Sigmoid colon (tissue), 4 donors: ENCODE measurements at regions not wholly inside any gene's neighbourhood (a gene's known extent, or its start where the extent isn't known, plus 50 kb on each side); places are given as distances from the start of the nearest gene placed in this dataset.

ENCODE experiments used
- EP300 ChIP-seq, 4 donors: sonication (generic); formaldehyde crosslinking; IDR thresholded peaks; one replicate each; pipeline ENCODE4 v1.6.1; 2017; ENCODE audit warnings: antibody characterized with exemption in 4 of 4
- POLR2A ChIP-seq, 2 donors: fragments of 450-650 bp; IDR thresholded peaks; one replicate each; pipeline ENCODE4 v1.6.1; 2016; ENCODE audit warnings: antibody characterized with exemption in 2 of 2, mild to moderate bottlenecking in 2 of 2, moderate library complexity in 2 of 2
- POLR2AphosphoS5 ChIP-seq, 4 donors: sonication (generic); formaldehyde crosslinking; IDR thresholded peaks; one replicate each; pipeline ENCODE4 v1.6.1; 2017; ENCODE audit warnings: antibody characterized with exemption in 4 of 4
- TF ChIP-seq, protein P1 (sequence below), 4 experiments: fragments of 450-650 bp in 3 of 4; fragments of 200-600 bp in 1 of 4; IDR thresholded peaks; one replicate each; pipeline ENCODE4 v1.5.1; 2016 to 2019; ENCODE audit warnings: antibody characterized with exemption in 4 of 4, mild to moderate bottlenecking in 3 of 4, moderate library complexity in 2 of 4

GRCh38 chr1:169047074-169047473, 59.4 kb upstream of the ATP1B1 start:
- TF ChIP-seq, protein P1, sequence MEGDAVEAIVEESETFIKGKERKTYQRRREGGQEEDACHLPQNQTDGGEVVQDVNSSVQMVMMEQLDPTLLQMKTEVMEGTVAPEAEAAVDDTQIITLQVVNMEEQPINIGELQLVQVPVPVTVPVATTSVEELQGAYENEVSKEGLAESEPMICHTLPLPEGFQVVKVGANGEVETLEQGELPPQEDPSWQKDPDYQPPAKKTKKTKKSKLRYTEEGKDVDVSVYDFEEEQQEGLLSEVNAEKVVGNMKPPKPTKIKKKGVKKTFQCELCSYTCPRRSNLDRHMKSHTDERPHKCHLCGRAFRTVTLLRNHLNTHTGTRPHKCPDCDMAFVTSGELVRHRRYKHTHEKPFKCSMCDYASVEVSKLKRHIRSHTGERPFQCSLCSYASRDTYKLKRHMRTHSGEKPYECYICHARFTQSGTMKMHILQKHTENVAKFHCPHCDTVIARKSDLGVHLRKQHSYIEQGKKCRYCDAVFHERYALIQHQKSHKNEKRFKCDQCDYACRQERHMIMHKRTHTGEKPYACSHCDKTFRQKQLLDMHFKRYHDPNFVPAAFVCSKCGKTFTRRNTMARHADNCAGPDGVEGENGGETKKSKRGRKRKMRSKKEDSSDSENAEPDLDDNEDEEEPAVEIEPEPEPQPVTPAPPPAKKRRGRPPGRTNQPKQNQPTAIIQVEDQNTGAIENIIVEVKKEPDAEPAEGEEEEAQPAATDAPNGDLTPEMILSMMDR (IDR thresholded peaks at IDR 0.05) = no peak
- no peak for TF ChIP-seq POLR2A (IDR thresholded peaks at IDR 0.05)
- TF ChIP-seq EP300 (IDR thresholded peaks at IDR 0.05) = no peak
- no peak for TF ChIP-seq POLR2AphosphoS5 (IDR thresholded peaks at IDR 0.05)
